Epidermal melanocyte (primary cell): ENCODE measurements at regions not wholly inside any gene's neighbourhood (a gene's known extent, or its start where the extent isn't known, plus 50 kb on each side); places are given as distances from the start of the nearest gene placed in this dataset.
"Not testable (repeated sequence)": the region's sequence is repeated elsewhere in the genome, so short reads cannot be mapped to it uniquely, and the experiment has no call there.

ENCODE experiments used
- DNase-seq: peaks from one replicate; pipeline ENCODE4 v3.0.0; 2011; ENCODE audit warnings: low spot score; ENCODE audit not compliant: insufficient read length

- DNase-seq = not testable (repeated sequence)
These were observed 108.0 kb upstream of the GRK3 start for GRCh38 chr22:25456300-25457043.

- not testable (repeated sequence) for DNase-seq
These were observed 105.8 kb upstream of the GRK3 start for GRCh38 chr22:25458631-25459030.

- not testable (repeated sequence) for DNase-seq
These were observed 103.8 kb upstream of the GRK3 start for GRCh38 chr22:25460682-25461081.

DNA sequence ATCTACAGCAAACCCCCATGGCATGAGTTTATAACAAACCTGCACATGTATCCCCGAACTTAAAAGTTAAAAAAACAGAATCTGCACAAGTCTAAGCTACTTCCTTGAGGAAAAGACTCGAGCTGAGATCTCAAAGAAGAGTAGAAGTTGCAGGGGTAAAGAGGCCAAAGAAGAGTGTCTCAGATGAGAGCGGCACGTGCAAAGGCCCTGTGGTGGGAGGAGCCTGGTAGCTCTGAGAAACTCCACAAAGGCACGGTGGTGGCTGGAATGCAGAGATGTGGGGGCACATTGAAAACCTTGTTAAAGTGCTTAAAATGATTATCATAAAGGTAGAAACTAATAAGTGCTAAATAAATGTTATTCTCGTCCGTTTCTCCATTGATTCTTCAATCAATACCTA, 103.2 kb upstream of the GRK3 start:
- DNase-seq = no peak

- DNase-seq = peak; percentile 90
These were observed 101.8 kb upstream of the GRK3 start for GRCh38 chr22:25462474-25463346.

GRCh38 chr22:25463347-25463628, 101.2 kb upstream of the GRK3 start:
- not testable (repeated sequence) for DNase-seq

GRCh38 chr22:25464326-25464725, 100.1 kb upstream of the GRK3 start:
- not testable (repeated sequence) for DNase-seq

GRCh38 chr22:25465949-25466348, 98.5 kb upstream of the GRK3 start:
- DNase-seq = no peak

- DNase-seq = no peak
These were observed 92.1 kb upstream of the GRK3 start for GRCh38 chr22:25472382-25472781.

GRCh38 chr22:25475257-25476022, 89.0 kb upstream of the GRK3 start:
- DNase-seq = no peak

- no peak for DNase-seq
These were observed 87.1 kb upstream of the GRK3 start for GRCh38 chr22:25477358-25477757.

DNA sequence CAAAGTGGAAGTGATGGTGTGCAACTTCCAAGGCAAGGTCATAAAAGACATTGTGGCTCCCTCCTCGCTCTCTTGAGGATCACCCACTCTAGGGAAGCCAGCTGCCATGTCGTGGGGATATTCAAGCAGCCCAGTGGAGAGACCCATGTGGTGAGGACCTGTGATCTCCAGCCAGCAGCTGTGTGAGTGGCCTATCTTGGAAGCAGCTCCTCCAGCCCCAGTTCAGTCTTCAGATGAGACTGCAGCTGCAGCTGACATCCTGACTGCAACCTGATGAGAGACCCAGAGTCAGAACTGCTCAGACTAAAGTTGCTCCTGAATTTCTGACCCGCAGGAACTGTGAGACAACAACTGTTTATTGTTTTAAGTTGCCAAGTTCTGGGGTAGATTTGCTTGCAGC, 86.4 kb upstream of the GRK3 start:
- no peak for DNase-seq

DNA sequence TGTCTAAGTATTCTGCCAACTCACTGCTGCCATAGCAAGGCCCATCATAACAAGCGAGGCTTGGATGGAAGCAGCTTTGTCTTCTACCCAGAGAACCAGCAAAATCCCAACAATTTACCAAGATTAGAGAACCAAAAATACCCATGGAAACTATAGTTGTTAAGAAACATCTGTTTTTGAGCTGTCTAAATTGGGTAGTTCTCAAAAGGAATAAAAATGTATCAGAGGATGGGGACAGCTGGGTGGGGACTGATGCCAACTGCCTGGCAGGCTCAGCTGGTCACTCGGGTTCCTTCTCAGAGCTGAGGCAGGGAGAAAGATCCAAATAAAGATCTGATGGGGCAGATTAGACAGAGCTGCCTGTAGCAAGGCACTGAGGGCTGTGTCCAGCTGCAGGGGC, 85.9 kb upstream of the GRK3 start:
- DNase-seq = no peak

- DNase-seq = not testable (repeated sequence)
These were observed 83.6 kb upstream of the GRK3 start for GRCh38 chr22:25480868-25481267.

DNA sequence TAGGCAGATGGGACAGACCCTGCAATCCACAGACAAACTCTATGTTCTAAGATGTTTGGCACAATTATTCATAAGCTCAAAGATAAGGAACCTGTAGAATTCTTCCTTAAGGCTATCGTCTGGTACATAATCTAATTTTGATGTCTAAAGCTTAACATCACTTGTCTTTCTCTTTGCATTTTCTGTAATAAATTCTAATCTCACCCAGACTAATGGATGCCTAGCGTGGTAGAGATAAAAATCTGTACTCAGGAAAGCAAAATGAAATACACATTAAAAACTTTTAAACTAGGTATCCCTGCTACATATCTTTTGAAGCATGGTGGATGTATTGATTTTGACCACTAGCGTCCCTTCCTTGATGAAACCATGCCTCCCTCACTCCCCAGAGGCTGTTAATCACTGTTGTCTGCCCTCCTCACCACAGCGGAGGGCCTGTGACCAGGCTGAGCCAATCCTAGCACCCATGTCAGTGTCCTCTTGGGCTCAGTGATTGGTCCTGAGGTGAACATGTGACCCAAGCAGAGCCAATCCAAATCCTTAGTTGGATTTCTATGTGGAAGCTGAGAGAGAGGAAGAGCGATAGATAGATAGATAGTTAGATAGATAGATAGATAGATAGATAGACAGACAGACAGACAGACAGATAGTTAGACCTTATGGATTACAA, 82.2 kb upstream of the GRK3 start:
- no peak for DNase-seq

DNA sequence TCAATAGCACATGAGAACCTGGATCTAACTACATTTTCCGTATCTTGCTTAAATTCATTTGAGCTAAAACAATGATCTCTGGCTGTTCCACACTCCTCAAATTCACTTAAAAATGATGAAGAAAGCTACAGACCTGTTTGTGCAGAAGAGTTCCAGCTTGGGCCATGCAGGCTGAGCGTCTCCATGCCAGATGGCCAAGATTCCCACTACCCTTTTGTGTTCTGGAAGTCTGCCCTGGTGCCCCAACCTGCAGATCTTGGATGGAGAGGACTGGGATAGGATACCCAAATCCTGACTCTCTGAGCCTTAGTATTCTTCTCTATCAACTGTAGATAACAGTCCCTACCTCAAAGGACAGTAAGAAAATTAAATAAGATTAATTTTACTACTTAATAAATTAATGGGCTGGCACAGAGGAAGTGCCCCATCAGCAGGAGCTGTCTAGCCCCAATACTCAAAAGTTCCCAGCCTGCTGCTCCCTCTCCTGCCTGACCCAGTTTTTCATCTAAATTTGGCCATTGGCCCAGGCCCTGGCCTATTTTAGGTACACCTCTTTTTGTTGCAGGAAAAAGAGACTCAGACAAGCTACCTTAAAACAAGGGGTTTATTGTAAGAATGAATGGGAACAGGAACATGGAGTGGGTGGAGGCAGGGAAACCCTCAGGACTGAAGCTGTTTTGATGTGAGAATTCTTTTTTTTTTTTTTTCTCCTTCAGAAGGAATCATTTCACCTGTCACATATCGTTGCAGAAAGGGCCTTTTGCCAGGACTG, 81.4 kb upstream of the GRK3 start:
- DNase-seq = no peak

DNA sequence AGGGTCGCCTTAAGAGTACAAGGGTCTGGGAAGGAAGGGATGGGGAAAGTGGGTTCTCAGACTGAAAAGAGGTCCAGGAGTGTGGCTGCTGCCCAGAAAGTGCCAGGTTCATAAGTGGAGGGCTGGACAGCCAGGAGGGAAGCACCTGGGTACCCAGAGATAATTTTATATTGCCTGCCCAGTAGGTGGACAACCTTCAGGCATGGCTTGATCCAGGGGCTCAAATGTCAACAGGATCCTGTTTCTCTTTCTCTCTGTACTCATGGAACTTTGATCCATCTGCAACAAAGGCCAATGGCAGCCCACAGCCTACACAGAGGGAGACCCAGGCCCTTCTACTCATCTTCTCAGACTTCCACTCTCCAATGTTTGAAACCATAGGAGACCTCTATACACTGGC, 80.5 kb upstream of the GRK3 start:
- DNase-seq = no peak

GRCh38 chr22:25484521-25485315, 79.8 kb upstream of the GRK3 start:
- DNase-seq = no peak

- DNase-seq = no peak
These were observed 78.6 kb upstream of the GRK3 start for GRCh38 chr22:25485626-25486545.
